Activated naive CD8-positive, alpha-beta T cell treated with anti-CD3 and anti-CD28 coated beads for 36 hours (primary cell): ENCODE measurements at regions not wholly inside any gene's neighbourhood (a gene's known extent, or its start where the extent isn't known, plus 50 kb on each side); places are given as distances from the start of the nearest gene placed in this dataset.

Experiments
- DNase-seq: peaks from one replicate; pipeline ENCODE4 v3.0.0; 2021
- H3K27ac Mint-ChIP-seq: one replicate; pipeline ENCODE4 v1.8.0; 2022; ENCODE audit warnings: mild to moderate bottlenecking, moderate library complexity, mixed read lengths
- H3K27me3 Mint-ChIP-seq: one replicate; pipeline ENCODE4 v1.8.0; 2022; ENCODE audit warnings: mild to moderate bottlenecking, mixed read lengths
- H3K36me3 Mint-ChIP-seq: one replicate; pipeline ENCODE4 v1.8.0; 2021; ENCODE audit warnings: mild to moderate bottlenecking, mixed read lengths
- H3K4me1 Mint-ChIP-seq: one replicate; pipeline ENCODE4 v1.8.0; 2021; ENCODE audit warnings: mixed read lengths
- H3K4me3 Mint-ChIP-seq: one replicate; pipeline ENCODE4 v1.8.0; 2022; ENCODE audit warnings: mild to moderate bottlenecking, moderate library complexity, mixed read lengths
- H3K9me3 Mint-ChIP-seq: one replicate; pipeline ENCODE4 v1.8.0; 2022; ENCODE audit warnings: mixed read lengths

DNA sequence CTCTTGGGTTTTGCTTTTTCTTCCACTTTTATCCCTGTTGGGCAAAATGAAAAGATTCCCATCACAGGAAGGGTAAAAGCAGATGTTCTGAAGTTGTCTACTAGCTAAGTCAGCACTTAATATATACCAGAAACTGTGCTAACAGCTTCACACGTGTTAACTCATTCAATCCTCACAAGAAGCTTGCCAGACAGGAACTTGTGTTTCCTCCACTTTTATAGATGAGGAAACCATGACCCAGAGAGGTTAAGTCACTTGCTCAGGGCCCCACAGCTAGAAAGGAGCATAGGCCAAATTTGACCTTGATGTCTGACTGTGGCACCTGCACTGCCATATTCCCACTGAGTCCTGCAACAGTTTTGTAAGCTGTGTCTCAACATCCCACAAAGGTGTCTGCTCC is 76.8 kb upstream of the EPC2 start:
- H3K27me3 Mint-ChIP-seq, result no peaks in the 10 kb centered on the region
- H3K36me3 Mint-ChIP-seq, result no peaks in the 10 kb centered on the region
- no peak overlapping the region for H3K4me3 Mint-ChIP-seq
- H3K4me1 Mint-ChIP-seq, result peaks cover 13% of the 10 kb centered on the region
- no peak for DNase-seq
- H3K27ac Mint-ChIP-seq, result no peak overlapping the region
- no peaks in the 10 kb centered on the region for H3K9me3 Mint-ChIP-seq

DNA sequence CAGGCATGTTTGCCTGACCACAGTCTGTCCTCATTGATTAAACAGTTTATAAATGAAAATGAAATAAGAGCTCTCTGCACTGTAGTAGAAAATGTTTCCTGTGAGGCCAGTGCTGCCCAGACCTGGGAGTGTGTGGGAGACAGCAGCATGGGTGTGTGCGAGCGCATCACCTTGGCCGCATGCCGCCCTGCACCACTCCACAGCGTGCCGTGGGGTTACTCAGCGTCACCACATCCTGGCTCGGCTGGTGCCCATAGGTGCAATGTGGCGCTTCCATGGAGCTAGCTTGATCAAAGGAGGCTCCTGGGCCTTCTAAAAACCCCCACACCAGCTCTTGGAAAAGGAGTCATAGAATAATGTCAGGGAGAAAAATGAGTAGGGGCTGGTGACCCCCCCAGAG is 76.0 kb upstream of the EPC2 start:
- peaks cover 13% of the 10 kb centered on the region for H3K4me1 Mint-ChIP-seq
- no peaks in the 10 kb centered on the region for H3K36me3 Mint-ChIP-seq
- H3K9me3 Mint-ChIP-seq, result no peaks in the 10 kb centered on the region
- no peaks in the 10 kb centered on the region for H3K27me3 Mint-ChIP-seq
- no peak overlapping the region for H3K27ac Mint-ChIP-seq
- DNase-seq, result peak; percentile 18
- no peak overlapping the region for H3K4me3 Mint-ChIP-seq

DNA sequence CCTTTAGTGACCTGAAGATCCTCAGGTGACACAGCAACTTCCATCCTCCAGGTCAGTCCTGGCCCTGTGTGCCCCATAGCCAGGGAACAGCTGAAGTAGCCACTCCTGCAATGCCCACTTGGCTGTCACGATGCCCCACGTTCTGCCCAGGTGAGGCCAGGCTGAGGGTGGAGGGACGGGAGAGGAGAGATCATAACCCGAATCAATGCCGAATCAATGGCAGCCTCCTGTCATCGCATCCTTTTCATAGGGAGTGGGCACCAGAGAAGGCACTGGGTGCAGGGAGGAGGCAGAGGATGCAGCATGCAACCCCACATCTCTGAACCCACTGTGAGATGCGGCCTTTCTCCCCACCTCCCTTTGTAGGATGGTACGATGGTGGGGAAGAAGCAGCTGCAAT is 75.3 kb upstream of the EPC2 start:
- H3K4me3 Mint-ChIP-seq, result no peak overlapping the region
- no peaks in the 10 kb centered on the region for H3K36me3 Mint-ChIP-seq
- no peaks in the 10 kb centered on the region for H3K27me3 Mint-ChIP-seq
- no peak for DNase-seq
- H3K27ac Mint-ChIP-seq, result no peak overlapping the region
- peaks cover 13% of the 10 kb centered on the region for H3K4me1 Mint-ChIP-seq
- no peaks in the 10 kb centered on the region for H3K9me3 Mint-ChIP-seq

DNA sequence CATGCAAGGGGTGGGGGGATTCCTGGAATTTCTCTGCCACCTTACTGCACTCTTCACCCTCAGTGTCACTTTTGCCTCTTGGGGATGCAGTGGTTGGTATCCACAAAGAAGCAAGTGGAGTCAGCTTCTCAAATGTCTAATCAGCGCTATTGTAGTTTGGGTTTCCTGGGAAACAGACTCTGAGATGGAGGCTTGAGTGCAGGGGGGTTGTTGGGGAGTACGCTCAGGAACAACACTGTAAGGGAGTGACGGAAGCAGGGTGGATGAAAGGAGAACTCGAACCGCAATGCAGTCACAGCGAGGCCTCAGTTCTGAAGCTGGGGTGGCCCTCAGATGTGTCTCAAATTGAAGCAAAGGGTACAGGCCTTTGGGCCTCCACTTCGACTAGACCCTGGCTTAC is 73.6 kb upstream of the EPC2 start:
- no peak for DNase-seq
- Mint-ChIP-seq H3K4me3 (no peak overlapping the region), H3K4me1 (peaks cover 13% of the 10 kb centered on the region), H3K27me3 (no peaks in the 10 kb centered on the region), H3K9me3 (no peaks in the 10 kb centered on the region), H3K27ac (no peak overlapping the region), H3K36me3 (no peaks in the 10 kb centered on the region)

DNA sequence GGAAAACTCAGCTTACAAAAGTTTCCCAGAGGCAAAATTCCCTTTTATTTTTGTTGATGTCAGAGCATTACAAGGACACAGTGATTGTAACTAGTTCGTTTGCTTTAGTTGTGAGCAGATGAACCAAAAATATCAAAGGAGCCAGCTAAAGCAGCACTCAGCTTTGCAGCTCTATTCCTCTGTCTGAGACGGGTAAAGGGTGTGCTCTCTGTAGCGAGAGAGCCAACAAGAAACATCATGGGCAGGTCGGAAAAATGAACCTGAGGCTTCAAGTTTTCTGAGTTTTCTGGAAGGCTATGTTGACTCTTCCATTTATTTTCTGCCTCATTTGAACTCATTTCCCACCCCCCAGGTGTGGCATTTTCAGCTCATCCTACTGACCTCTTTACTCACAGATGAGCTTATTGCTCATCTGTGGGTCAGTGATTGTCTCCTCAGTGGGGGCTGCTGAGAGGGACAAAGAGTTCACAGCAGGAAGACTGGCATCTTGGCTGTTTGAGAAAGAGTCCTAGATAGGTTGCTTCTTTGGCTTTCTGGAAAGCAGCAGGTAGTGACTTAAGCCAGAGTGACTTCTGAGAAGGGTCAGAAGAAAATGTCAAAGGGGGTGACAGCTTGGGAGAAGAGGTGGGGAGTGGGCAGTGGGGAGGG is 66.6 kb upstream of the EPC2 start:
- no peak for DNase-seq
- H3K4me1 Mint-ChIP-seq, result peaks cover 3% of the 10 kb centered on the region
- no peaks in the 10 kb centered on the region for H3K36me3 Mint-ChIP-seq
- H3K27me3 Mint-ChIP-seq, result peaks cover 5% of the 10 kb centered on the region
- no peak overlapping the region for H3K4me3 Mint-ChIP-seq
- no peaks in the 10 kb centered on the region for H3K9me3 Mint-ChIP-seq
- H3K27ac Mint-ChIP-seq, result no peak overlapping the region

DNA sequence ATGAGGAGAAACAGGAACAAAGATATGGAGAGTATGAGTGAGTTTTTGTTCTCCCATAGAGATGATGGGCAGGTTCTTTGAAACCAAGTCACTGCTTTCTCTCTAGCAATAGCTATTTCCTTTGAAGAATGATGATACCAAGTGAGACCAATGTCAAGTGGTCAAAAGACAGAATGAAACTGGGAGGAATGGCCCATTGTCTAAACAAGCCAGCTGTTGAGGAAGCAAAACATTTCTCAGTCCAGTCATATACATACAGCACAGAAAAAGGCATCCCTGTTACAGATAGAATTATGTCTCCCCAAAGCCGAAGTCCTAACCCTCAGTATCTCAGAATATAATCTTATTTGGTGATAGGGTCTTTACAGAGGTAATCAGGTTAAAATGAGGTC is 66.1 kb upstream of the EPC2 start:
- no peak overlapping the region for H3K27ac Mint-ChIP-seq
- no peaks in the 10 kb centered on the region for H3K9me3 Mint-ChIP-seq
- H3K4me3 Mint-ChIP-seq, result no peak overlapping the region
- no peak for DNase-seq
- H3K4me1 Mint-ChIP-seq, result peaks cover 7% of the 10 kb centered on the region
- peaks cover 5% of the 10 kb centered on the region for H3K27me3 Mint-ChIP-seq
- H3K36me3 Mint-ChIP-seq, result no peaks in the 10 kb centered on the region

DNA sequence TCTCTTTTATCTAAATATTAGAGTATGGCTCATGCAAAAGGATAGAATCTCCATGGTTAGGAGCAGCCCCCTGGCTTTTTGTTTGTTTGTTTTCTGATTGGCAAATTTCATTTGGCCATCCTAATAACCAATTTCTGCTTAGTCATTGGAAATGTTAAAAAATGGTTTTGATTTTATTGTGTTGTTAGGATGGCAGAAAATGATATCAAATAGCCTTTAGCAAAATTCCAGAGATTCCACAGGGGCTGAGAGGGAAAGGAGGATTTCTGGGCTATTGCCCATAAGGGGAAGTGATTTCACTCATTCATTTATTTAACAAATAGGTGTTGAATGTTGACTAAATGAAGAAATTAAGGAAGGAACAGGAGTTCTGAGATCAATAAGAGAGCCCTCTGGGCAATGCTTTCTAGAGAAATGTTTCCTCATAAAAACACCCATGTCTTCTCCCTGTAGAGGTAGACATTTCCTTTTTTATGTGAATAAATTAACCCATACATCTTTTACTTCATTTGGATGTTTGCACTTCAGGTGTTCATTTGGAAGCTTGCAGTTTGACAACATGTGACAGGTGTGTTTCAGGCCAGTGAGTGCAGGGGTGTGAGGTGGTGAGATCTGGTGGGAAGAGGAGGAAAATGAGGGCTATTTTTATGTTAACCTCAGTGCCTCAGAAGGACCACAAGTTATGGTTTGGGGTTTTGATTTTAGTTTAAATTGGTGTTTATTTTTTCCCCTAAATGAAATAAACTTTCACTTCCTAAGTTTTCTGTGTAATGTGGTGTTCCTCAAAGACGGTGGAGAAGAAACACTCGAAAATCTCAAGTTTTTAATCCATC is 61.7 kb upstream of the EPC2 start:
- Mint-ChIP-seq H3K27me3 (peaks cover 5% of the 10 kb centered on the region), H3K9me3 (no peaks in the 10 kb centered on the region), H3K4me3 (no peak overlapping the region), H3K27ac (no peak overlapping the region), H3K4me1 (peaks cover 7% of the 10 kb centered on the region), H3K36me3 (no peaks in the 10 kb centered on the region)
- no peak for DNase-seq

DNA sequence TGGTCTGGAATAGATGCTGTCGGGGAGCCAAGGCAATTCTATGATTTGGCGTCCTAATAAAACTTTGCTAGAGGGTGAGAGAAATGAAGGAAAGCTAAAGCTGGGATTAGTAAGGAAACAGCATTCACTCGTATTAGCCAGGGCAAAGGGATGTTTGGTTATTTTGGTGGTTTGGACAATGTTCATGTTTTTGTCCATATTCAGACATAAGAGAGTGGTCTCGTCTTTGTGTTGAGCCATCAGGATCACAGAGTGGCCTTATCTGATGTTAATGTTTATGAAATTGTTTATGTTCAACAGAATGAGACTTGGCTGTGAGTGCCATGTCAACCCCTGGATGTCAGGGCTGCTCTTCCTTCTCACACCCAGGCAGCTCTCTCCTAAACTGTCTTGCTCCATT is 58.9 kb upstream of the EPC2 start:
- Mint-ChIP-seq H3K27ac (no peak overlapping the region), H3K4me1 (peaks cover 7% of the 10 kb centered on the region), H3K9me3 (no peaks in the 10 kb centered on the region), H3K27me3 (no peaks in the 10 kb centered on the region), H3K4me3 (no peak overlapping the region), H3K36me3 (no peaks in the 10 kb centered on the region)
- DNase-seq, result no peak

DNA sequence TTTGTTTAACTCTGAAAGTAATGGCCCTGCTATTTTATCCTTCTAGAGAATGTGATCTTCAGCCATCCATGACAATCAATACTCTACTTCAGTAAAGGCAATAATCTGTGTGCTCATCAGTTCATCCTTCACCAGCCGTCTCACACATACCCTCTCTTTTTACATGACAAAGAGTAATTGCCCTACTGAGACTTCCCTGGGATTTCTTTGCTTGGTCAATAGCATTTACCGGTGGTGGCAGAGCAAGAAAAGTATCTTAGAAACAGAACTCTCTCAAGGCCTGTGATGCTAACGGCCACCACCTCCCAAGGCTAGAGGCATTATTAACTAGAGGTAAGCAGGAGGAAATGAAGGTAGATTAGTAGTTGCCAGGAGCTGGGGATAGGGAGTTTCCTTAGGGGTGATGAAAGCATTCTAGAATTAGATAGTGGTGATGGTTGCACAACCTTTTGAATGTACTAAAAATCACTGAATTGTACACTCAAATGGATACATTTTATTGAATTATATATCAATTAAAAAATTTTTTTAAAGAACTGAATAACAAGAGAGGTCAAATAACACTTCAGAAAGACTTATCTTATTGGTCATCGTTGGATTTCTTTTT is 57.9 kb upstream of the EPC2 start:
- no peak for DNase-seq
- Mint-ChIP-seq H3K9me3 (no peaks in the 10 kb centered on the region), H3K27ac (no peak overlapping the region), H3K27me3 (no peaks in the 10 kb centered on the region), H3K4me1 (peaks cover 7% of the 10 kb centered on the region), H3K4me3 (no peak overlapping the region), H3K36me3 (no peaks in the 10 kb centered on the region)

DNA sequence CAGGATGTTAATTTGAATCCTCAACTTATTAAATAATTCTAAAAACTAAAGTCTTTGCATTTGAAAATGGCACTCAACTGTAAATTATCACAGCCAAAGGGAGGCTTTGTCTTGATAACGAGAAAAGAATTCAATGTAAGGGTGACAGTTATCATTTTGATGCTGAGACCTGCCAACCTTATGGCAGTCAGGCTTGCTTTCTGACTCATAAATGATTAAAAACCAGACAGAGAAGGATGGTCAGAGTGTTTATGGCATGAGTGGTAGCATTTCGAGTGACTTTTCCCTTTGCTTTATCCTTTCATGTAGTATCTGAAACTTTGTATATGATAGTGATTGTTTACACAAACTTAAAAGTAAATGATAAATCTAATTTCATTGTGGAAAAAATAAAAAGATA is 53.9 kb upstream of the EPC2 start:
- Mint-ChIP-seq H3K36me3 (no peaks in the 10 kb centered on the region), H3K9me3 (no peaks in the 10 kb centered on the region), H3K27ac (no peak overlapping the region), H3K27me3 (no peaks in the 10 kb centered on the region), H3K4me3 (no peak overlapping the region), H3K4me1 (no peaks in the 10 kb centered on the region)
- no peak for DNase-seq

DNA sequence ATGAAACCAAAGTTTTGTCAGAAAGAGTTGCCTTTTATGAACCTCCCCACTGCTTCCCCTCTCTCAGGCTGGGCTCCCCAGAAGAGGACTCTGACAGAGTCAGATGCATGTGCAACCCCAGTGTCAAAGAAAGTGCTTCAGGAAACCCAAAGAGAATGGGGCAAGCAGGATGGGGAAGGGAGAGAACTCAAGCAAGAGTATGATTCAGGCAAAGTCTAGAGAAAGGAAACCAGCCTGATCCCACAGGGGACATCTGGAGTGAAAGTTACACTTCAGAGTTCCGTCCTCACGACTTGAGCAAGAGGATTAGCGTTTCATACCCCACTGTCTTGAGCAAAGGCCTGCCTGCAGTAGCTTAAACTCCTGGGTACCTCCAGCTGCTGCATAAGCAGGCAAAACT is 51.8 kb upstream of the EPC2 start:
- Mint-ChIP-seq H3K36me3 (no peaks in the 10 kb centered on the region), H3K4me3 (no peak overlapping the region), H3K9me3 (no peaks in the 10 kb centered on the region), H3K27ac (no peak overlapping the region), H3K27me3 (no peaks in the 10 kb centered on the region), H3K4me1 (no peaks in the 10 kb centered on the region)
- DNase-seq, result no peak

DNA sequence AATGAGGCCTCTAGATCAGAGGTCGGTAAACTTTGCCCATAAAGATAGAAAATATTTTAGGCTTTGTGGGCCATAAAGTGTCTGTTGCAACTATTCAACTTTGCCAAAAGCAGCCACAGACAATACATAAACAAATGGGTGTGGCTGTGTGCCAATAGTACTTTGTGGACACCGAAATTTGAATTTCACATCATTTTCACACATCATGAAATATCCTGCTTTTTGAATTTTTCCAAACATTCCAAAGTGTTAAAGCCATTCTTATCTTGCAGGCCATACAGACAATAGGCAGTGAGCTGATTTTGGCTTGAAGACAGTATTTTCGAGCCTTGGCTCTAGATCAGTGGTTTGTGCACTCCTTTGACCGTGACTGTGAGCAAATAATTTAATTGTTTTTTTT is 51.1 kb upstream of the EPC2 start:
- Mint-ChIP-seq H3K36me3 (no peaks in the 10 kb centered on the region), H3K4me3 (no peak overlapping the region), H3K9me3 (no peaks in the 10 kb centered on the region), H3K4me1 (no peaks in the 10 kb centered on the region), H3K27ac (no peak overlapping the region), H3K27me3 (no peaks in the 10 kb centered on the region)
- no peak for DNase-seq

DNA sequence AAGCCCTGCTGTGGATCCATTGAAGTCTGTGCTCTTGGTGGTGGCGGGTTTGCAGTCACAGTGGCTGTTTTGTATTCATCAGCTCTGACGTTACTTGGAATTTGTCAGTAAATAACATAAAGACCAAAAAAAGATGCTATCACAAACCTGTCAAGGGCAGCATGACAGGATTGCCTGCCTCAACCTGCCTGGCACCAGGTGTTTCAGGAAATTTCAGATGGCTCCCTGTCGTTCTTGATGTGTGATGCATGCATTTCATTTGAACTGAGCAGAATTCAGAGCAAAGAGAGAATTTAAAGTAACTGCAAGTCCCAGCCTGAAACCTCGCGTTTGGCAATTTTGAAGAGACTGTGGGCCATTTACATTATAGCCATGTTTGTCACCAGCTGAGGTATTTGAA is 50.3 kb upstream of the EPC2 start:
- Mint-ChIP-seq H3K36me3 (no peaks in the 10 kb centered on the region), H3K4me3 (no peak overlapping the region), H3K4me1 (no peaks in the 10 kb centered on the region), H3K27me3 (no peaks in the 10 kb centered on the region), H3K27ac (no peak overlapping the region), H3K9me3 (no peaks in the 10 kb centered on the region)
- no peak for DNase-seq
